ENCODE measurements at regions not wholly inside any gene's neighbourhood (a gene's known extent, or its start where the extent isn't known, plus 50 kb on each side); places are given as distances from the start of the nearest gene placed in this dataset.

DNA sequence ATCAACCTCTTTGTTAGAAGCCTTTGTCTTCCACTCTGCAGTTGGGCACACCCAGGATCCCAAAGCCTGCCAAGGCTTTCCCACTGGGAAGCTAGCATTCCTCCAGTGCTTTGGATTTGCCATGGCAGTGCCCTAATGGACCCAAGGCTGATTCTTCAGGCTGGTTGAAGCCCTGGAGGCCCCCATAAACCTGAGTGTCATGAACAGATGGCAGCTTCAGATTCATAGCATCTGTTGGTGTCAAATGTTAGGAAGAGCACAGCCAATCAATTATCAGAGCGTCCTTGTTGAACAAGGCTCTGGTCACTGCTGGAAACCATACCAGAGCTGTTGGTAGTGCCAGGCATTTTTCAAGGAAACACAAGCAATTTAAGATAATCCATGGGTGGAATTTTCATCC lies 241.1 kb upstream of the KLF4 start:
- 98% methylated on average over 1 of the region's 1 CpG for WGBS
- Histone ChIP-seq H3K27me3 (ENCODE audit: control insufficient read depth in 4 of 4, insufficient read depth in 4 of 4, low read length in 3 of 4) (no peaks in the 10 kb centered on the region), H3K36me3 (ENCODE audit: control insufficient read depth in 4 of 4, insufficient read depth in 3 of 4, low read depth in 1 of 4, low read length in 3 of 4) (no peaks in the 10 kb centered on the region), H3K9me3 (ENCODE audit: control insufficient read depth in 4 of 4, low read length in 3 of 4) (no peaks in the 10 kb centered on the region), H3K9ac (ENCODE audit: low read depth in 1 of 2, low read length in 2 of 2) (no peak overlapping the region), H3K4me3 (ENCODE audit: low read depth in 1 of 3, low read length in 3 of 3) (no peak overlapping the region), H3K27ac (ENCODE audit: low read depth in 1 of 2, low read length in 2 of 2) (no peak overlapping the region), H3K4me1 (ENCODE audit: control insufficient read depth in 4 of 4, insufficient read depth in 4 of 4, low read length in 3 of 4) (peaks cover 3 to 13% (median 8%) of the 10 kb centered on the region in 4 donors)
- TF ChIP-seq, protein P1, sequence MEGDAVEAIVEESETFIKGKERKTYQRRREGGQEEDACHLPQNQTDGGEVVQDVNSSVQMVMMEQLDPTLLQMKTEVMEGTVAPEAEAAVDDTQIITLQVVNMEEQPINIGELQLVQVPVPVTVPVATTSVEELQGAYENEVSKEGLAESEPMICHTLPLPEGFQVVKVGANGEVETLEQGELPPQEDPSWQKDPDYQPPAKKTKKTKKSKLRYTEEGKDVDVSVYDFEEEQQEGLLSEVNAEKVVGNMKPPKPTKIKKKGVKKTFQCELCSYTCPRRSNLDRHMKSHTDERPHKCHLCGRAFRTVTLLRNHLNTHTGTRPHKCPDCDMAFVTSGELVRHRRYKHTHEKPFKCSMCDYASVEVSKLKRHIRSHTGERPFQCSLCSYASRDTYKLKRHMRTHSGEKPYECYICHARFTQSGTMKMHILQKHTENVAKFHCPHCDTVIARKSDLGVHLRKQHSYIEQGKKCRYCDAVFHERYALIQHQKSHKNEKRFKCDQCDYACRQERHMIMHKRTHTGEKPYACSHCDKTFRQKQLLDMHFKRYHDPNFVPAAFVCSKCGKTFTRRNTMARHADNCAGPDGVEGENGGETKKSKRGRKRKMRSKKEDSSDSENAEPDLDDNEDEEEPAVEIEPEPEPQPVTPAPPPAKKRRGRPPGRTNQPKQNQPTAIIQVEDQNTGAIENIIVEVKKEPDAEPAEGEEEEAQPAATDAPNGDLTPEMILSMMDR (IDR thresholded peaks at IDR 0.05; ENCODE audit: low read depth, low read length, missing input control) = no peak
- TF ChIP-seq, protein P2, sequence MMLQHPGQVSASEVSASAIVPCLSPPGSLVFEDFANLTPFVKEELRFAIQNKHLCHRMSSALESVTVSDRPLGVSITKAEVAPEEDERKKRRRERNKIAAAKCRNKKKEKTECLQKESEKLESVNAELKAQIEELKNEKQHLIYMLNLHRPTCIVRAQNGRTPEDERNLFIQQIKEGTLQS (IDR thresholded peaks at IDR 0.05) = no peak
- TF ChIP-seq HNF4A (conservative IDR thresholded peaks at IDR 0.05) (no peak), SP1 (IDR thresholded peaks at IDR 0.05) (no peak), TAF1 (conservative IDR thresholded peaks at IDR 0.05) (no peak), YY1 (IDR thresholded peaks at IDR 0.05) (no peak), FOXA2 (IDR thresholded peaks at IDR 0.05) (no peak), RAD21 (IDR thresholded peaks at IDR 0.05) (no peak), JUND (IDR thresholded peaks at IDR 0.05) (no peak), RXRA (IDR thresholded peaks at IDR 0.05) (no peak), EGR1 (IDR thresholded peaks at IDR 0.05; ENCODE audit: low read depth in 2 of 2) (no peak), NR2F2 (IDR thresholded peaks at IDR 0.05) (no peak), GABPA (IDR thresholded peaks at IDR 0.05 in 1 of 2, conservative IDR thresholded peaks at IDR 0.05 in 1 of 2) (no peak), FOXA1 (IDR thresholded peaks at IDR 0.05) (no peak)
- TF ChIP-seq, protein P3, sequence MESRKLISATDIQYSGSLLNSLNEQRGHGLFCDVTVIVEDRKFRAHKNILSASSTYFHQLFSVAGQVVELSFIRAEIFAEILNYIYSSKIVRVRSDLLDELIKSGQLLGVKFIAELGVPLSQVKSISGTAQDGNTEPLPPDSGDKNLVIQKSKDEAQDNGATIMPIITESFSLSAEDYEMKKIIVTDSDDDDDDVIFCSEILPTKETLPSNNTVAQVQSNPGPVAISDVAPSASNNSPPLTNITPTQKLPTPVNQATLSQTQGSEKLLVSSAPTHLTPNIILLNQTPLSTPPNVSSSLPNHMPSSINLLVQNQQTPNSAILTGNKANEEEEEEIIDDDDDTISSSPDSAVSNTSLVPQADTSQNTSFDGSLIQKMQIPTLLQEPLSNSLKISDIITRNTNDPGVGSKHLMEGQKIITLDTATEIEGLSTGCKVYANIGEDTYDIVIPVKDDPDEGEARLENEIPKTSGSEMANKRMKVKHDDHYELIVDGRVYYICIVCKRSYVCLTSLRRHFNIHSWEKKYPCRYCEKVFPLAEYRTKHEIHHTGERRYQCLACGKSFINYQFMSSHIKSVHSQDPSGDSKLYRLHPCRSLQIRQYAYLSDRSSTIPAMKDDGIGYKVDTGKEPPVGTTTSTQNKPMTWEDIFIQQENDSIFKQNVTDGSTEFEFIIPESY (IDR thresholded peaks at IDR 0.05) = no peak
- TF ChIP-seq, protein P4, sequence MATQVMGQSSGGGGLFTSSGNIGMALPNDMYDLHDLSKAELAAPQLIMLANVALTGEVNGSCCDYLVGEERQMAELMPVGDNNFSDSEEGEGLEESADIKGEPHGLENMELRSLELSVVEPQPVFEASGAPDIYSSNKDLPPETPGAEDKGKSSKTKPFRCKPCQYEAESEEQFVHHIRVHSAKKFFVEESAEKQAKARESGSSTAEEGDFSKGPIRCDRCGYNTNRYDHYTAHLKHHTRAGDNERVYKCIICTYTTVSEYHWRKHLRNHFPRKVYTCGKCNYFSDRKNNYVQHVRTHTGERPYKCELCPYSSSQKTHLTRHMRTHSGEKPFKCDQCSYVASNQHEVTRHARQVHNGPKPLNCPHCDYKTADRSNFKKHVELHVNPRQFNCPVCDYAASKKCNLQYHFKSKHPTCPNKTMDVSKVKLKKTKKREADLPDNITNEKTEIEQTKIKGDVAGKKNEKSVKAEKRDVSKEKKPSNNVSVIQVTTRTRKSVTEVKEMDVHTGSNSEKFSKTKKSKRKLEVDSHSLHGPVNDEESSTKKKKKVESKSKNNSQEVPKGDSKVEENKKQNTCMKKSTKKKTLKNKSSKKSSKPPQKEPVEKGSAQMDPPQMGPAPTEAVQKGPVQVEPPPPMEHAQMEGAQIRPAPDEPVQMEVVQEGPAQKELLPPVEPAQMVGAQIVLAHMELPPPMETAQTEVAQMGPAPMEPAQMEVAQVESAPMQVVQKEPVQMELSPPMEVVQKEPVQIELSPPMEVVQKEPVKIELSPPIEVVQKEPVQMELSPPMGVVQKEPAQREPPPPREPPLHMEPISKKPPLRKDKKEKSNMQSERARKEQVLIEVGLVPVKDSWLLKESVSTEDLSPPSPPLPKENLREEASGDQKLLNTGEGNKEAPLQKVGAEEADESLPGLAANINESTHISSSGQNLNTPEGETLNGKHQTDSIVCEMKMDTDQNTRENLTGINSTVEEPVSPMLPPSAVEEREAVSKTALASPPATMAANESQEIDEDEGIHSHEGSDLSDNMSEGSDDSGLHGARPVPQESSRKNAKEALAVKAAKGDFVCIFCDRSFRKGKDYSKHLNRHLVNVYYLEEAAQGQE (IDR thresholded peaks at IDR 0.05) = no peak
- TF ChIP-seq, protein P5, sequence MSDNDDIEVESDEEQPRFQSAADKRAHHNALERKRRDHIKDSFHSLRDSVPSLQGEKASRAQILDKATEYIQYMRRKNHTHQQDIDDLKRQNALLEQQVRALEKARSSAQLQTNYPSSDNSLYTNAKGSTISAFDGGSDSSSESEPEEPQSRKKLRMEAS (IDR thresholded peaks at IDR 0.05) = no peak
- no peak for DNase-seq (ENCODE audit: low spot score)
